Mesendoderm (in vitro differentiated cells): ENCODE measurements at regions not wholly inside any gene's neighbourhood (a gene's known extent, or its start where the extent isn't known, plus 50 kb on each side); places are given as distances from the start of the nearest gene placed in this dataset.

Experiments
- DNase-seq: peaks from one replicate; pipeline ENCODE4 v3.0.0; 2013
- H2AK5ac ChIP-seq: 2 replicates; pipeline ENCODE4 v1.6.1; 2013; ENCODE audit warnings: low read length, inconsistent platforms
- H2BK120ac ChIP-seq: 2 replicates; pipeline ENCODE4 v1.6.1; 2013; ENCODE audit warnings: low read depth, mild to moderate bottlenecking, low read length, moderate library complexity, mixed read lengths
- H2BK15ac ChIP-seq: replicated peaks from 2 replicates; pipeline ENCODE4 v1.6.1; 2013; ENCODE audit warnings: low read depth, mild to moderate bottlenecking, moderate library complexity
- H2BK5ac ChIP-seq: 2 replicates; pipeline ENCODE4 v1.6.1; 2013; ENCODE audit warnings: low read length, inconsistent platforms
- H3K18ac ChIP-seq: 2 replicates; pipeline ENCODE4 v1.6.1; 2013; ENCODE audit warnings: mild to moderate bottlenecking, low read length, mixed read lengths
- H3K23ac ChIP-seq: one replicate; pipeline ENCODE4 v1.6.1; 2013; ENCODE audit warnings: low read length
- H3K27ac ChIP-seq: 2 replicates; pipeline ENCODE4 v1.5.1; 2013; ENCODE audit warnings: low read depth, mild to moderate bottlenecking, inconsistent platforms, low read length, moderate library complexity
- H3K27me3 ChIP-seq: 2 replicates; pipeline ENCODE4 v1.6.1; 2013; ENCODE audit warnings: low read length, control low read depth, mild to moderate bottlenecking, inconsistent platforms; ENCODE audit not compliant: insufficient read depth, poor library complexity
- H3K36me3 ChIP-seq: 2 replicates; pipeline ENCODE4 v1.6.1; 2013; ENCODE audit warnings: low read length, inconsistent platforms; ENCODE audit not compliant: control insufficient read depth, insufficient read depth
- H3K4ac ChIP-seq: one replicate; pipeline ENCODE4 v1.6.1; 2013; ENCODE audit warnings: low read depth, mild to moderate bottlenecking, low read length, moderate library complexity
- H3K4me1 ChIP-seq: 2 replicates; pipeline ENCODE4 v1.6.1; 2013; ENCODE audit warnings: low read depth, low read length, inconsistent platforms; ENCODE audit not compliant: control insufficient read depth
- H3K4me2 ChIP-seq: 2 replicates; pipeline ENCODE4 v1.6.1; 2013; ENCODE audit warnings: low read length
- H3K4me3 ChIP-seq: 2 replicates; pipeline ENCODE4 v1.5.1; 2013; ENCODE audit warnings: mild to moderate bottlenecking, low read length
- H3K56ac ChIP-seq: one replicate; pipeline ENCODE4 v1.6.1; 2013; ENCODE audit warnings: low read length
- H3K79me1 ChIP-seq: 2 replicates; pipeline ENCODE4 v1.6.1; 2013; ENCODE audit warnings: low read length, inconsistent platforms
- H3K79me2 ChIP-seq: 2 replicates; pipeline ENCODE4 v1.6.1; 2013; ENCODE audit warnings: mild to moderate bottlenecking, low read length; ENCODE audit not compliant: control insufficient read depth, insufficient read depth
- H3K9ac ChIP-seq: 2 replicates; pipeline ENCODE4 v1.6.1; 2013; ENCODE audit warnings: low read length, inconsistent platforms
- H4K5ac ChIP-seq: one replicate; pipeline ENCODE4 v1.6.1; 2013; ENCODE audit warnings: low read length
- H4K8ac ChIP-seq: one replicate; pipeline ENCODE4 v1.6.1; 2013; ENCODE audit warnings: low read depth, mild to moderate bottlenecking, control low read depth, low read length, moderate library complexity
- WGBS: extraction: QIAGEN DNeasy Blood & Tissue Kit; methylation state at CpG from one replicate; pipeline ENCODE4 v1.1.7; 2013; ENCODE audit warnings: low lambda C conversion rate, missing lambda C conversion rate; ENCODE audit not compliant: insufficient coverage; ENCODE audit errors: extremely low coverage; 5-methylcytosine and 5-hydroxymethylcytosine counted together

DNA sequence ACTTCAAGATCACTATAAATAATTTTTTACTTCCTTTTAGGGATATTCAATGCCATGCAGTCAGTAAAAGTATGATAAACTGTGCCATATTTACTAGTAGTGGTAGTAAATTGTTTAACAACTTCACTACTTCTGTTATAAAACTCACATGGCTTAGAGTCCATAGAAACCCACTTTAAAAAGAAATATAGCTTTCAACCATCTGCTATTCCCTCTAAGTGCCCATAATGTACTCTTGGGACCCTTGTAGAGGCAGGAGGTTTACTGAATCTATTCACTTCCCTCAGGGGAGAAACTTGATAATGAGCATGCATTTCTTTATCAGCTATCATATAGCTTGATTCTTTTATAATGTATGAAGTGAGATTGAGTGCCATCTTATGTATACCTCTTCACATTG, 1448.4 kb upstream of the ALCAM start:
- no peak for DNase-seq

DNA sequence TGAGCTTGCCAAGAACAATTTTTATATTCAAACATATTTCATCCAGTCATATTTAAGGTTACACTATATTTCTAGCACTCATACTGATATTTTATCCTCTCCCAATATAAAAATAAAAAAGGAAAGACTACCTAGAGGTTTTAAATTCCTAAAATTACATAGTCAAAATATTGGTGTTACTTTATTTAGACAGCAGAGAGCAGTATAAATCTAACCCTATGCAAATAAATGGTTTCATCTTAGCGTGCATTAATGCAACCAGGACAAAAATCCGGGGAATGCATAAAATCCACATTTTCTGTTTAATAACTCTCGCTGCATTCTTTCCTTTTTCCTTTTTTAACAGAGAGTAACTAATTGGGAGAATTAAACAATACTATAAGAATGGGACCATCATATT, 1447.4 kb upstream of the ALCAM start:
- H3K4me2 ChIP-seq, result no peak overlapping the region
- H3K27ac ChIP-seq, result no peak overlapping the region
- no peak overlapping the region for H4K5ac ChIP-seq
- H3K79me2 ChIP-seq, result no peaks in the 10 kb centered on the region
- no peak overlapping the region for H3K4ac ChIP-seq
- H2BK5ac ChIP-seq, result no peak overlapping the region
- no peaks in the 10 kb centered on the region for H3K4me1 ChIP-seq
- H2AK5ac ChIP-seq, result no peak overlapping the region
- H3K36me3 ChIP-seq, result no peaks in the 10 kb centered on the region
- no CpG with 5 or more reads among the region's 3 CpGs for WGBS
- no peak overlapping the region for H3K18ac ChIP-seq
- no peaks in the 10 kb centered on the region for H3K27me3 ChIP-seq
- no peak for DNase-seq
- no peak overlapping the region for H3K4me3 ChIP-seq
- H4K8ac ChIP-seq, result no peak overlapping the region
- H2BK15ac ChIP-seq, result no peak overlapping the region
- no peak overlapping the region for H3K56ac ChIP-seq
- no peaks in the 10 kb centered on the region for H3K79me1 ChIP-seq
- H3K9ac ChIP-seq, result no peak overlapping the region
- no peak overlapping the region for H3K23ac ChIP-seq
- H2BK120ac ChIP-seq, result no peak overlapping the region

More for the DNA sequence above, 1448.4 kb upstream of the ALCAM start:
- H2BK120ac ChIP-seq, result no peak overlapping the region
- H3K23ac ChIP-seq, result no peak overlapping the region
- H2BK5ac ChIP-seq, result no peak overlapping the region
- H3K27me3 ChIP-seq, result no peaks in the 10 kb centered on the region
- H3K4ac ChIP-seq, result no peak overlapping the region
- no peak overlapping the region for H2AK5ac ChIP-seq
- no peak overlapping the region for H3K27ac ChIP-seq
- no peak overlapping the region for H3K9ac ChIP-seq
- no peak overlapping the region for H4K8ac ChIP-seq
- H3K36me3 ChIP-seq, result no peaks in the 10 kb centered on the region
- no peak overlapping the region for H3K56ac ChIP-seq
- no peaks in the 10 kb centered on the region for H3K79me2 ChIP-seq
- H3K4me1 ChIP-seq, result no peaks in the 10 kb centered on the region
- H3K18ac ChIP-seq, result no peak overlapping the region
- no peak overlapping the region for H4K5ac ChIP-seq
- no peak overlapping the region for H2BK15ac ChIP-seq
- no peak overlapping the region for H3K4me3 ChIP-seq
- H3K4me2 ChIP-seq, result no peak overlapping the region
- H3K79me1 ChIP-seq, result no peaks in the 10 kb centered on the region

DNA sequence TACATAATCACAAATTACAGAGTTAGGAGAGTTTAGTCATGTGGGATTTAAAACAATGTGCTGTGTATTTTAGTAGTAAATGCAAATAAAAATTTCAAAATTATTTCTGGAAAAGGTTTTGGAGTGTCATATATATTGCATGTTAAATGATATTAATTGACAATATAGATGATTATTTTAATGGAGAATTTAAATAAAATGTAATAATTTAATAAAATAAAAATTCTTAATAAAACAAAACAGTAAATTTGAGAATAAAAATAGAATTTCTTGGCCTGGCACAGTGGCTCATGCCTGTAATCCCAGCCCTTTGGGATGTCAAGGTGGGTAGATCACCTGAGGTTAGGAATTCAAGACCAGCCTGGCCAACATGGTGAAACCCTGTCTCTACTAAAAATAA, 1442.8 kb upstream of the ALCAM start:
- Histone ChIP-seq H3K9ac (no peak overlapping the region), H3K23ac (no peak overlapping the region)
- no peak for DNase-seq

DNA sequence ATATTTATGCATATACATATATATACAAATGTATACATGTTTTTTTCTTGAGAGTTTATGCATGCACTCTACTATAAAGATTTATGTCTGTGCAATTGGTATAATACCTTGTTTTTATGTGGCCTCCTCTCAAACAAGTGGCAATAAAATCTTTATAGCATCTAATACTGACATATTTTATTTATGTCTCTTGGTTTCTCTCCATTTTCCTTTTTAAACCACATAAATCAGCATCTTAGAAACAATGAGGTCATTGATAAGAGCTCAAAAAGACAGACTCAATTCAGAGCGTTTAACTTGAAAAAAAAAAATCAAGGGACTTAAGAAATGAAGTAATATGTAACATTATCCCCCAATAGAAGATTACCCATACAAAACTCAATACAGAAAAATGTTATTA, 1442.2 kb upstream of the ALCAM start:
- Histone ChIP-seq H2BK5ac (no peak overlapping the region), H2BK15ac (no peak overlapping the region), H4K5ac (no peak overlapping the region), H3K79me1 (no peaks in the 10 kb centered on the region), H3K36me3 (no peaks in the 10 kb centered on the region), H3K27me3 (no peaks in the 10 kb centered on the region), H3K23ac (no peak overlapping the region), H4K8ac (no peak overlapping the region), H3K79me2 (no peaks in the 10 kb centered on the region), H3K4me3 (no peak overlapping the region), H3K18ac (no peak overlapping the region), H3K9ac (no peak overlapping the region), H3K4ac (no peak overlapping the region), H3K56ac (no peak overlapping the region), H3K4me1 (no peaks in the 10 kb centered on the region), H3K4me2 (no peak overlapping the region), H3K27ac (no peak overlapping the region), H2BK120ac (no peak overlapping the region), H2AK5ac (no peak overlapping the region)
- no peak for DNase-seq
- no CpG with 5 or more reads among the region's 1 CpG for WGBS

More for the DNA sequence above, 1442.8 kb upstream of the ALCAM start:
- Histone ChIP-seq H3K27me3 (no peaks in the 10 kb centered on the region), H3K79me2 (no peaks in the 10 kb centered on the region), H3K4ac (no peak overlapping the region), H2AK5ac (no peak overlapping the region), H2BK15ac (no peak overlapping the region), H3K18ac (no peak overlapping the region), H3K79me1 (no peaks in the 10 kb centered on the region), H2BK120ac (no peak overlapping the region), H3K27ac (no peak overlapping the region), H3K4me3 (no peak overlapping the region), H2BK5ac (no peak overlapping the region), H4K8ac (no peak overlapping the region), H4K5ac (no peak overlapping the region), H3K36me3 (no peaks in the 10 kb centered on the region), H3K4me2 (no peak overlapping the region), H3K4me1 (no peaks in the 10 kb centered on the region), H3K56ac (no peak overlapping the region)

DNA sequence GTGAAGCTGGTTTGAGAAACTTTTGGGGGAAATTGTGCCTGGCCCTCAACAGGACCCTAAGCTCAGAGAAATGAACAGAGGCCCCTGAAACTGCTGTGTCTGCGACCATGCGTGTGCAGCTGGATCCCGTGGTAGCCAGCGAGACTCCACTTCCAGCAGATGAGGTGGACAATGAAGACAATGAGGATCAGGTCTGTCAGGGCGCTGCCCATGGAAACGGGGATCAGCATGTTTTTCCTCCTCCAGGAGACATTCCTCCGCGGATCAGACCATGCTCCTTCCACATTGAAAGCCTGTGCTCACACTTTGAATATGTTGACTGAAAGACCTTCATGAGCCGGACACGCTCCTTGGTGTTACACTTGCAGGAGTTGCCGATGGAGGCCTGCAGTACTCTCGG, 1439.8 kb upstream of the ALCAM start:
- Histone ChIP-seq H3K4me3 (no peak overlapping the region), H4K8ac (no peak overlapping the region), H3K79me1 (no peaks in the 10 kb centered on the region), H3K27ac (no peak overlapping the region), H3K27me3 (no peaks in the 10 kb centered on the region), H3K36me3 (no peaks in the 10 kb centered on the region), H3K79me2 (no peaks in the 10 kb centered on the region), H3K4me1 (no peaks in the 10 kb centered on the region), H2BK15ac (no peak overlapping the region), H2BK120ac (no peak overlapping the region), H3K56ac (no peak overlapping the region), H4K5ac (no peak overlapping the region), H3K9ac (no peak overlapping the region), H3K4me2 (no peak overlapping the region), H2BK5ac (no peak overlapping the region), H3K18ac (no peak overlapping the region), H3K4ac (no peak overlapping the region), H3K23ac (no peak overlapping the region), H2AK5ac (no peak overlapping the region)
- WGBS, result no CpG with 5 or more reads among the region's 12 CpGs
- DNase-seq, result no peak

DNA sequence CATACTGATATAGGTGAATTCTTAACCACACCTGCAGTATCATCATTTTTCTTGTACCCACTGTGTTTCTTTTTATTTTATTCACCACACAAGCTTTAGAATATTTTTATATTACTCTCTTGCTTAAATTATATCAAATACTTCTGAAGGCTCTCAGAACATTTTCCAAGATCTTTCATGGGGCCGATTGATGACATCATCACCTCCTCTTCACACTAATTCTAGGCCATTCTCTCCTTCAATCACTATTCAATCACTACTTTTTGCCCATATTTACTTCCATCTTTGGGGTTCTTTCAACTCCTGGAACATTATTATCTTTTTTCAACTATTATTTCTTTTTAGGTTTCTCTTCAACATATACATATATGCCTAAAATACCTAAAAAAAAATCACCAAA, 1438.8 kb upstream of the ALCAM start:
- no peaks in the 10 kb centered on the region for H3K79me2 ChIP-seq
- no peak overlapping the region for H3K23ac ChIP-seq
- H4K5ac ChIP-seq, result no peak overlapping the region
- no peak overlapping the region for H4K8ac ChIP-seq
- no peaks in the 10 kb centered on the region for H3K27me3 ChIP-seq
- H2BK120ac ChIP-seq, result no peak overlapping the region
- no peak overlapping the region for H3K18ac ChIP-seq
- H3K27ac ChIP-seq, result no peak overlapping the region
- H3K4ac ChIP-seq, result no peak overlapping the region
- no peak overlapping the region for H2BK15ac ChIP-seq
- no peak overlapping the region for H2AK5ac ChIP-seq
- no peaks in the 10 kb centered on the region for H3K36me3 ChIP-seq
- H3K79me1 ChIP-seq, result no peaks in the 10 kb centered on the region
- no peaks in the 10 kb centered on the region for H3K4me1 ChIP-seq
- no peak overlapping the region for H3K4me2 ChIP-seq
- H3K9ac ChIP-seq, result no peak overlapping the region
- no peak overlapping the region for H3K4me3 ChIP-seq
- no CpG with 5 or more reads among the region's 1 CpG for WGBS
- H2BK5ac ChIP-seq, result no peak overlapping the region
- no peak for DNase-seq
- H3K56ac ChIP-seq, result no peak overlapping the region
